GM23248 (cell line): ENCODE measurements at regions not wholly inside any gene's neighbourhood (a gene's known extent, or its start where the extent isn't known, plus 50 kb on each side); places are given as distances from the start of the nearest gene placed in this dataset.

Experiments used
- DNase-seq: peaks from one replicate; pipeline ENCODE4 v3.0.0-alpha.2; 2015
- H2AFZ ChIP-seq: fragments of 200-600 bp; sonication (generic); 2 replicates; pipeline ENCODE4 v1.6.1; 2016; ENCODE audit warnings: antibody characterized with exemption
- H3F3A ChIP-seq: fragments of 200-600 bp; sonication (generic); 2 replicates; pipeline ENCODE4 v1.6.1; 2016; ENCODE audit warnings: mild to moderate bottlenecking, antibody characterized with exemption, mixed run types; ENCODE audit not compliant: insufficient read depth
- H3K27ac ChIP-seq: fragments of 200-600 bp; sonication (generic); 2 replicates; pipeline ENCODE4 v1.5.1; 2016; ENCODE audit warnings: mild to moderate bottlenecking
- H3K27me3 ChIP-seq: fragments of 200-600 bp; sonication (generic); replicated peaks from 2 replicates; pipeline ENCODE4 v1.6.1; 2016; ENCODE audit warnings: mild to moderate bottlenecking; ENCODE audit not compliant: insufficient read depth
- H3K36me3 ChIP-seq: fragments of 200-600 bp; sonication (generic); 2 replicates; pipeline ENCODE4 v1.6.1; 2016; ENCODE audit warnings: low read depth, mild to moderate bottlenecking
- H3K4me1 ChIP-seq: fragments of 200-600 bp; sonication (generic); 2 replicates; pipeline ENCODE4 v1.6.1; 2016; ENCODE audit warnings: mild to moderate bottlenecking; ENCODE audit not compliant: insufficient read depth
- H3K4me2 ChIP-seq: fragments of 200-600 bp; sonication (generic); one replicate; pipeline ENCODE4 v1.6.1; 2016; ENCODE audit warnings: mild to moderate bottlenecking; ENCODE audit not compliant: unreplicated experiment
- H3K4me3 ChIP-seq: fragments of 200-600 bp; sonication (generic); 2 replicates; pipeline ENCODE4 v1.5.1; 2016; ENCODE audit warnings: mild to moderate bottlenecking
- H3K79me2 ChIP-seq: fragments of 200-600 bp; sonication (generic); 2 replicates; pipeline ENCODE4 v1.6.1; 2016; ENCODE audit warnings: mild to moderate bottlenecking; ENCODE audit not compliant: insufficient read depth
- H3K9ac ChIP-seq: fragments of 200-600 bp; sonication (generic); 2 replicates; pipeline ENCODE4 v1.6.1; 2016; ENCODE audit warnings: mild to moderate bottlenecking
- H3K9me2 ChIP-seq: fragments of 200-600 bp; sonication (generic); 2 replicates; pipeline ENCODE4 v1.6.1; 2016; ENCODE audit warnings: mixed run types, mild to moderate bottlenecking, moderate library complexity; ENCODE audit not compliant: insufficient read depth
- H3K9me3 ChIP-seq: fragments of 200-600 bp; sonication (generic); one replicate; pipeline ENCODE4 v1.6.1; 2017; ENCODE audit warnings: low read depth
- H4K20me1 ChIP-seq: fragments of 200-600 bp; sonication (generic); 2 replicates; pipeline ENCODE4 v1.6.0; 2016; ENCODE audit not compliant: insufficient read depth
- EZH2 ChIP-seq: fragments of 200-600 bp; sonication (generic); IDR thresholded peaks from 2 replicates; pipeline ENCODE4 v1.6.1; 2018; ENCODE audit warnings: antibody characterized with exemption, mild to moderate bottlenecking; ENCODE audit not compliant: insufficient read depth, poor library complexity, severe bottlenecking
- EZH2phosphoT487 ChIP-seq: fragments of 200-600 bp; sonication (generic); IDR thresholded peaks from 2 replicates; pipeline ENCODE4 v1.6.1; 2018; ENCODE audit warnings: antibody characterized with exemption, moderate library complexity, mild to moderate bottlenecking, low read depth; ENCODE audit not compliant: insufficient read depth
- WGBS, 2 experiments: methylation state at CpG; one replicate each; pipeline ENCODE4 v1.1.6; 2015 to 2017; ENCODE audit warnings: low lambda C conversion rate in 2 of 2, low coverage in 1 of 2; ENCODE audit errors: missing lambda C conversion rate in 2 of 2; 5-methylcytosine and 5-hydroxymethylcytosine counted together
- in situ Hi-C: fragments of 300-500 bp; cut with MboI; formaldehyde crosslinking; loops from 2 replicates; pipeline ENCODE4 v1.15.0; 2020

DNA sequence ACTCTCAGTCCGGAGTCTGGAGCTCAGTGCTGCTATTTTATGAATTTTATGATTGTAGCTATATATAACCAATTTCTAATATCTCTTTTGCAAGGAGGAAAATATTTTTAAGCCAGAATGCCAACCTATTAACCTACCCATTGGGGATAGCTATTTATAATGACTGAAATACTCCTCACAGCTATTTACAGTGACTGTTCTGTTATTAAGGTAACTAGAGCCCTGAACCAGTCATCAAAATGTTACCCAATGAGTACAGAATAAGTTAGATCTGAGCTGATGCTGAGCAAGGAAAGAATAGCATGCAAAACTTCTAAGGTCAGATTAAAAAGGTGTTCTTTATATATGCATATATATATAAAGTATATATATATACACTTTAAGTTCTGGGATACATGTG lies 79.6 kb upstream of the PPP2R3A start:
- Histone ChIP-seq H3K9me3 (no peaks in the 10 kb centered on the region), H3K36me3 (no peaks in the 10 kb centered on the region), H4K20me1 (no peaks in the 10 kb centered on the region), H3K27ac (no peak overlapping the region), H3K4me1 (peaks cover 13% of the 10 kb centered on the region), H3K9ac (no peak overlapping the region), H3K4me3 (no peak overlapping the region), H2AFZ (no peak overlapping the region), H3F3A (peaks cover 12% of the 10 kb centered on the region), H3K27me3 (no peaks in the 10 kb centered on the region), H3K79me2 (no peaks in the 10 kb centered on the region), H3K4me2 (no peak overlapping the region), H3K9me2 (no peaks in the 10 kb centered on the region)
- WGBS, 2 experiments, result 78 to 81% methylated on average over 1 of the region's 1 CpG
- no peak for TF ChIP-seq EZH2
- TF ChIP-seq EZH2phosphoT487, result no peak
- DNase-seq, result no peak
- in situ Hi-C loops, result loop anchor here (25.0 kb wide), 1 partner anchor 1274 kb away; no protein-coding TSS in a partner anchor

DNA sequence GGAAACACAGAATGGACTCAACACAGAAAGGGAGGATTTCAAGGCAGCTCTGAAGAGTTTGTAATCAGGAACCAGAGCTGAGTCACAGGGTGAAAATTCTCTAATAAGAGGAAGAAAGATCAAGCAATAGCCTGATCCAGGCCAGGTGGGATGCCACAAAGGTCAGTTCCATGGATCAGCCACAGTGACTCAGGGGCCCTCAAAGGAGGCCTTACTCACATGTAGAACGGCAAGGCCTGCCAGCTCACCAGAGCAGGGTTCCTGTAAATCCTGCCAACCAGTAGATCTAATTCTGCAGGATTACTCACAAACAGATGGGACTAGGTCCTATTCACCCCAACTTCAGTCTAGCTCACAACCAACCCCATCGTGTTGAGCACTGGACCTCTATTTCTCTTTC lies 78.3 kb upstream of the PPP2R3A start:
- WGBS, 2 experiments, result 31% methylated on average over 2 of the region's 2 CpGs
- Histone ChIP-seq H4K20me1 (no peaks in the 10 kb centered on the region), H3K9me3 (no peaks in the 10 kb centered on the region), H3K27ac (no peak overlapping the region), H3K9me2 (no peaks in the 10 kb centered on the region), H3K4me2 (no peak overlapping the region), H3K36me3 (no peaks in the 10 kb centered on the region), H3K79me2 (no peaks in the 10 kb centered on the region), H3K4me3 (no peak overlapping the region), H3K27me3 (no peaks in the 10 kb centered on the region), H2AFZ (no peak overlapping the region), H3F3A (peaks cover 12% of the 10 kb centered on the region), H3K9ac (no peak overlapping the region), H3K4me1 (peaks cover 13% of the 10 kb centered on the region)
- DNase-seq, result peak; percentile 87
- in situ Hi-C loops, result loop anchor here (25.0 kb wide), 1 partner anchor 1275 kb away; no protein-coding TSS in a partner anchor
- TF ChIP-seq EZH2phosphoT487 (no peak), EZH2 (no peak)

DNA sequence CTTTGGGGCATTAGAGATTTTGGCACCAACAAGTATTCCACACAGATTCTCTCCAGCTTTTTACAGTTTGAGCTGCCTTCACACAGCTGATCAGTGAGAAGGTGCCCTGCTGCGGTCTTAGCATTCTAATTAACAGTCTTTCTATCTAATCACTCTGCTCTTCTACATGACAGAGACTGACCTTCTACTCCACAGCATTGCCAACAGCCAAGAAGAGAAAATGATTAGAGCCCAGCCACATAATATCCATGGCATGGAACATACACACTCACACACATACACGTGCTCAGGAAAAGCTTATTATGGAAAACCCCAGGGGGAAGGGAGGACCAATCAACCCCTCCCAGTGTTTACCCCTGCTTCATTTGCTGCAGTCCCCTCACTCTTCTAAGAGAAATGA lies 76.1 kb upstream of the PPP2R3A start:
- in situ Hi-C loops, result loop anchor here (25.0 kb wide), 1 partner anchor 1277 kb away; no protein-coding TSS in a partner anchor
- no peak for DNase-seq
- 19 to 30% methylated on average over 2 of the region's 2 CpGs for WGBS, 2 experiments
- no peaks in the 10 kb centered on the region for H3K36me3 ChIP-seq
- TF ChIP-seq EZH2 (no peak), EZH2phosphoT487 (no peak)
- H3K9me3 ChIP-seq, result no peaks in the 10 kb centered on the region
- no peak overlapping the region for H2AFZ ChIP-seq
- peaks cover 13% of the 10 kb centered on the region for H3K4me1 ChIP-seq
- no peak overlapping the region for H3K4me3 ChIP-seq
- peaks cover 12% of the 10 kb centered on the region for H3F3A ChIP-seq
- H3K79me2 ChIP-seq, result no peaks in the 10 kb centered on the region
- H4K20me1 ChIP-seq, result no peaks in the 10 kb centered on the region
- no peaks in the 10 kb centered on the region for H3K9me2 ChIP-seq
- no peak overlapping the region for H3K27ac ChIP-seq
- no peak overlapping the region for H3K9ac ChIP-seq
- no peaks in the 10 kb centered on the region for H3K27me3 ChIP-seq
- H3K4me2 ChIP-seq, result no peak overlapping the region

DNA sequence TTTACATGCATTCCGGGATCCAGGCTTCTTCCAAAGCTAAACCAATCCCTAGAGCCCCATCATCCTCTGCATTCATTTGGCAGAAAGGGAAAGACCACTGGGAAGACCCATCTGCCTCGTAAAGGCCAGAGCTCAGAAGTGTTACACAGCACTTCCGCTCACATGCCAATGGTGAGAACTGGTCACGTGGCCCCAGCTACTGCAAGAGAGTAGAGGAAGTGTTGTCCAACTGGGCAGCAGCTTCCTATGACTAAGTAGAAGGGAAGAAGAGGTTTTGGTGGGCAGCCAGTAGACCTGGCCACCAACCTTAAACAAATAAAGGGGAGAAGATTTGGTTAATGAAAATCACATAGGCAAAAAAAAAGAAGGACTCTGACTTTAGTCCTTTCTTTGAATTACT lies 74.4 kb upstream of the PPP2R3A start:
- Histone ChIP-seq H3K27me3 (no peaks in the 10 kb centered on the region), H3K9me3 (no peaks in the 10 kb centered on the region), H3K4me2 (no peak overlapping the region), H3K27ac (no peak overlapping the region), H3K9me2 (no peaks in the 10 kb centered on the region), H3K4me3 (no peak overlapping the region), H3K4me1 (peaks cover 28% of the 10 kb centered on the region), H3K9ac (no peak overlapping the region), H4K20me1 (no peaks in the 10 kb centered on the region), H3K36me3 (no peaks in the 10 kb centered on the region), H3K79me2 (no peaks in the 10 kb centered on the region), H3F3A (peaks cover 28% of the 10 kb centered on the region), H2AFZ (no peak overlapping the region)
- in situ Hi-C loops, result loop anchor here (10.0 to 25.0 kb wide), 2 partner anchors 1096 to 1279 kb away; partner anchors contain the start of gene EPHB1
- DNase-seq, result no peak
- TF ChIP-seq EZH2phosphoT487 (no peak), EZH2 (no peak)
- 86% methylated on average over 4 of the region's 4 CpGs for WGBS, 2 experiments
